NT2/D1 (cell line): ENCODE measurements at regions not wholly inside any gene's neighbourhood (a gene's known extent, or its start where the extent isn't known, plus 50 kb on each side); places are given as distances from the start of the nearest gene placed in this dataset.

Experiments used
- SUZ12 ChIP-seq: IDR thresholded peaks from 2 replicates; pipeline ENCODE4 v1.6.1; 2011; ENCODE audit not compliant: insufficient read length, insufficient read depth; ENCODE audit errors: extremely low read depth
- YY1 ChIP-seq: IDR thresholded peaks from 2 replicates; pipeline ENCODE4 v1.6.1; 2011; ENCODE audit not compliant: insufficient read length, insufficient read depth
- ZNF274 ChIP-seq: IDR thresholded peaks from 2 replicates; pipeline ENCODE4 v1.6.1; 2011; ENCODE audit warnings: mild to moderate bottlenecking, low read depth, low read length

DNA sequence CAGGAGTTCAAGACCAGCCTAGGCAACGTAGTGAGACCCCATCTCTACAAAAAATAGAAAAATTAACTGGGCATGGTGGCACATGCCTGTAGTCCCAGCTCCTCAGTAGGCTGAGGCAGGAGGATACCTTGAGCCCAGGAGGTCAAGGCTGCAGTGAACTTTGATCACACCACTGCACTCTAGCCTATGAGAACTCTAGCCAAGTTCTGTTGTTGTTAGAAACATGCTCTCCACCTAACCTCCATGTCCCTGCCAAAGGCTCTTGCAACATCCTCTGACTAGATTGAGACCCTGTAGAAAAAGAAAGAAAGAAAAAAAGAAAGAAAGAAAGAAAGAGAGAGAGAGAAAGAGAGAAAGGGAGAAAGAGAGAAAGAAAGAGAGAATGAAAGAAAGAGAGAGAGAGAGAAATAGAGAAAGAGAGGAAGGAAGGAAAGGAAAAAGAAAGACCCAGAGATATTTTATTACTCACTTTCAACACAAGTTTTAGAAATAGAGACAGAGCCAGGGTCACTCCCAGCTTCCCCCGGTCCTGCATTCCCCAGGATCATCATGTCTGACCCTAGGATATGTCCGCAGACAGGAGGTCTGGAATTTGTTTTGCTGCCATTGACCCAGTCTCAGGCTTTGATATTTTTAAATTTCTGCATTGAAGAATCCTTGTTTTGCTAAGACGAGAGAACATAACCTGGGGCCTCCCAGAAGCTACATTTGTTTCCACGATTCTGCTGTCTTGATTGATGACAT is 376.5 kb upstream of the CDH5 start:
- TF ChIP-seq YY1 (no peak), ZNF274 (no peak), SUZ12 (no peak)
